ENCODE measurements at regions not wholly inside any gene's neighbourhood (a gene's known extent, or its start where the extent isn't known, plus 50 kb on each side); places are given as distances from the start of the nearest gene placed in this dataset.

- intact Hi-C loops (cut with DNase I), result no loop called here
- no peaks in the 10 kb centered on the region for H3K36me3 ChIP-seq
- no peaks in the 10 kb centered on the region for H3K9me3 ChIP-seq
- ATAC-seq, result no peak
- DNase-seq, result no peak
- no peaks in the 10 kb centered on the region for H3K27me3 ChIP-seq
- 59% methylated on average over 2 of the region's 2 CpGs for WGBS (ENCODE audit: insufficient coverage, low coverage, low lambda C conversion rate, missing lambda C conversion rate)
- no peak overlapping the region for H3K27ac ChIP-seq
- H3K4me3 ChIP-seq, result no peak overlapping the region
- no peaks in the 10 kb centered on the region for H3K4me1 ChIP-seq
- TF ChIP-seq CTCF (IDR thresholded peaks at IDR 0.05), result no peak
- no peak for TF ChIP-seq POLR2A (IDR thresholded peaks at IDR 0.05)
Measured at GRCh38 chr7:68309271-68309670, 1289.0 kb upstream of the AUTS2 start.

- no peaks in the 10 kb centered on the region for H3K36me3 ChIP-seq
- 34% methylated on average over 5 of the region's 6 CpGs for WGBS (ENCODE audit: insufficient coverage, low coverage, low lambda C conversion rate, missing lambda C conversion rate)
- H3K9me3 ChIP-seq, result no peaks in the 10 kb centered on the region
- ATAC-seq, result no peak
- intact Hi-C loops (cut with DNase I), result no loop called here
- TF ChIP-seq POLR2A (IDR thresholded peaks at IDR 0.05) (no peak), CTCF (IDR thresholded peaks at IDR 0.05) (no peak)
- no peaks in the 10 kb centered on the region for H3K27me3 ChIP-seq
- H3K27ac ChIP-seq, result no peak overlapping the region
- no peak overlapping the region for H3K4me3 ChIP-seq
- H3K4me1 ChIP-seq, result no peaks in the 10 kb centered on the region
- no peak for DNase-seq
Measured at GRCh38 chr7:68309806-68310205, 1288.5 kb upstream of the AUTS2 start.

GRCh38 chr7:68311958-68312357 lies 1286.3 kb upstream of the AUTS2 start:
- H3K27ac ChIP-seq, result no peak overlapping the region
- DNase-seq (no peak), ATAC-seq (no peak)
- H3K27me3 ChIP-seq, result no peaks in the 10 kb centered on the region
- H3K4me1 ChIP-seq, result no peaks in the 10 kb centered on the region
- no peaks in the 10 kb centered on the region for H3K36me3 ChIP-seq
- intact Hi-C loops (cut with DNase I), result no loop called here
- no peak for TF ChIP-seq POLR2A (IDR thresholded peaks at IDR 0.05)
- TF ChIP-seq CTCF (IDR thresholded peaks at IDR 0.05), result no peak
- no peak overlapping the region for H3K4me3 ChIP-seq
- no peaks in the 10 kb centered on the region for H3K9me3 ChIP-seq
- WGBS (ENCODE audit: insufficient coverage, low coverage, low lambda C conversion rate, missing lambda C conversion rate), result 72% methylated on average over 6 of the region's 6 CpGs

GRCh38 chr7:68313806-68314205 lies 1284.5 kb upstream of the AUTS2 start:
- no peak for ATAC-seq
- DNase-seq, result no peak
- Histone ChIP-seq H3K4me3 (no peak overlapping the region), H3K27ac (no peak overlapping the region), H3K27me3 (no peaks in the 10 kb centered on the region), H3K36me3 (no peaks in the 10 kb centered on the region), H3K4me1 (no peaks in the 10 kb centered on the region), H3K9me3 (no peaks in the 10 kb centered on the region)
- intact Hi-C loops (cut with DNase I), result no loop called here
- 53% methylated on average over 4 of the region's 4 CpGs for WGBS (ENCODE audit: insufficient coverage, low coverage, low lambda C conversion rate, missing lambda C conversion rate)
- TF ChIP-seq CTCF (IDR thresholded peaks at IDR 0.05) (no peak), POLR2A (IDR thresholded peaks at IDR 0.05) (no peak)

GRCh38 chr7:68314208-68314607 lies 1284.1 kb upstream of the AUTS2 start:
- H3K4me3 ChIP-seq, result no peak overlapping the region
- DNase-seq, result no peak
- H3K27me3 ChIP-seq, result no peaks in the 10 kb centered on the region
- H3K9me3 ChIP-seq, result no peaks in the 10 kb centered on the region
- H3K4me1 ChIP-seq, result no peaks in the 10 kb centered on the region
- TF ChIP-seq CTCF (IDR thresholded peaks at IDR 0.05) (no peak), POLR2A (IDR thresholded peaks at IDR 0.05) (no peak)
- no peak overlapping the region for H3K27ac ChIP-seq
- intact Hi-C loops (cut with DNase I), result no loop called here
- WGBS (ENCODE audit: insufficient coverage, low coverage, low lambda C conversion rate, missing lambda C conversion rate), result 41% methylated on average over 5 of the region's 8 CpGs
- ATAC-seq, result no peak
- H3K36me3 ChIP-seq, result no peaks in the 10 kb centered on the region
